H9 (cell line): ENCODE measurements at regions not wholly inside any gene's neighbourhood (a gene's known extent, or its start where the extent isn't known, plus 50 kb on each side); places are given as distances from the start of the nearest gene placed in this dataset.
A peak's percentile ranks its signal among the peaks of the same experiment; 100 is the strongest.

Experiments used
- DNase-seq: peaks from one replicate; pipeline ENCODE4 v3.0.0-alpha.2; 2017
- H2AFZ ChIP-seq: one replicate; pipeline ENCODE4 v1.6.1; 2013; ENCODE audit warnings: mild to moderate bottlenecking, low read length, control low read depth, moderate library complexity
- H2AK5ac ChIP-seq: 2 replicates; pipeline ENCODE4 v1.6.1; 2013; ENCODE audit warnings: low read length, control low read depth, mixed read lengths; ENCODE audit not compliant: insufficient read length
- H2BK120ac ChIP-seq: one replicate; pipeline ENCODE4 v1.6.1; 2013; ENCODE audit warnings: low read depth, mild to moderate bottlenecking, low read length, control low read depth, inconsistent platforms; ENCODE audit not compliant: poor library complexity, severe bottlenecking
- H2BK12ac ChIP-seq: 2 replicates; pipeline ENCODE4 v1.6.1; 2013; ENCODE audit warnings: low read length, control low read depth, mixed read lengths, low read depth; ENCODE audit not compliant: insufficient read length
- H2BK15ac ChIP-seq: 2 replicates; pipeline ENCODE4 v1.6.1; 2013; ENCODE audit warnings: low read depth, low read length, control low read depth
- H2BK20ac ChIP-seq: one replicate; pipeline ENCODE4 v1.6.1; 2013; ENCODE audit warnings: low read depth, mild to moderate bottlenecking, low read length, control low read depth, inconsistent platforms; ENCODE audit not compliant: poor library complexity, severe bottlenecking
- H2BK5ac ChIP-seq: 2 replicates; pipeline ENCODE4 v1.6.1; 2013; ENCODE audit warnings: low read length, control low read depth, mixed read lengths; ENCODE audit not compliant: insufficient read length
- H3K14ac ChIP-seq: 2 replicates; pipeline ENCODE4 v1.6.1; 2013; ENCODE audit warnings: low read length, control low read depth; ENCODE audit not compliant: insufficient read depth
- H3K18ac ChIP-seq: 2 replicates; pipeline ENCODE4 v1.6.1; 2013; ENCODE audit warnings: low read depth, mild to moderate bottlenecking, mixed read lengths, low read length, control low read depth; ENCODE audit not compliant: insufficient read length
- H3K23ac ChIP-seq: 2 replicates; pipeline ENCODE4 v1.6.1; 2013; ENCODE audit warnings: low read length, control low read depth, mixed read lengths, low read depth; ENCODE audit not compliant: insufficient read length
- H3K23me2 ChIP-seq: 2 replicates; pipeline ENCODE4 v1.6.1; 2013; ENCODE audit warnings: low read depth, mild to moderate bottlenecking, mixed read lengths, low read length, control low read depth; ENCODE audit not compliant: insufficient read length, poor library complexity, severe bottlenecking
- H3K27ac ChIP-seq: 2 replicates; pipeline ENCODE4 v1.5.1; 2013; ENCODE audit warnings: low read length, control low read depth, mixed read lengths, low read depth; ENCODE audit not compliant: insufficient read length
- H3K27me3 ChIP-seq: 2 replicates; pipeline ENCODE4 v1.6.1; 2013; ENCODE audit warnings: low read length, control low read depth, inconsistent platforms; ENCODE audit not compliant: insufficient read depth
- H3K4ac ChIP-seq: 2 replicates; pipeline ENCODE4 v1.6.1; 2013; ENCODE audit warnings: low read depth, mild to moderate bottlenecking, control low read depth, inconsistent platforms, low read length, moderate library complexity
- H3K4me1 ChIP-seq: 2 replicates; pipeline ENCODE4 v1.6.1; 2013; ENCODE audit warnings: low read length, control low read depth, inconsistent platforms; ENCODE audit not compliant: insufficient read depth
- H3K4me2 ChIP-seq: 2 replicates; pipeline ENCODE4 v1.6.1; 2013; ENCODE audit warnings: low read length, control low read depth, mixed read lengths; ENCODE audit not compliant: insufficient read length, insufficient read depth
- H3K56ac ChIP-seq: 2 replicates; pipeline ENCODE4 v1.6.1; 2013; ENCODE audit warnings: low read depth, mild to moderate bottlenecking, mixed read lengths, low read length, control low read depth; ENCODE audit not compliant: insufficient read length
- H3K79me1 ChIP-seq: 2 replicates; pipeline ENCODE4 v1.6.1; 2013; ENCODE audit warnings: low read depth, mild to moderate bottlenecking, moderate library complexity, low read length, control low read depth, inconsistent platforms; ENCODE audit not compliant: insufficient read depth, poor library complexity, severe bottlenecking
- H3K79me2 ChIP-seq: 2 replicates; pipeline ENCODE4 v1.6.1; 2013; ENCODE audit warnings: low read length, control low read depth, inconsistent platforms; ENCODE audit not compliant: insufficient read depth
- H3K9ac ChIP-seq: 2 replicates; pipeline ENCODE4 v1.6.1; 2013; ENCODE audit warnings: low read length, control low read depth, mixed read lengths; ENCODE audit not compliant: insufficient read length; ENCODE audit errors: extremely low read depth
- H3K9me3 ChIP-seq: one replicate; pipeline ENCODE4 v1.6.1; 2013; ENCODE audit warnings: low read depth, low read length, inconsistent platforms; ENCODE audit not compliant: control insufficient read depth
- H3T11ph ChIP-seq: one replicate; pipeline ENCODE4 v1.6.1; 2013; ENCODE audit warnings: mild to moderate bottlenecking, low read length, control low read depth, inconsistent platforms
- H4K20me1 ChIP-seq: one replicate; pipeline ENCODE4 v1.6.1; 2013; ENCODE audit not compliant: control insufficient read depth, insufficient read length, insufficient read depth
- H4K5ac ChIP-seq: 2 replicates; pipeline ENCODE4 v1.6.1; 2013; ENCODE audit warnings: low read depth, mild to moderate bottlenecking, mixed read lengths, low read length, control low read depth; ENCODE audit not compliant: insufficient read length
- H4K8ac ChIP-seq: replicated peaks from 2 replicates; pipeline ENCODE4 v1.6.1; 2013; ENCODE audit warnings: low read length, control low read depth, mixed read lengths, low read depth; ENCODE audit not compliant: insufficient read length
- H4K91ac ChIP-seq: 2 replicates; pipeline ENCODE4 v1.6.1; 2013; ENCODE audit warnings: low read depth, mild to moderate bottlenecking, moderate library complexity, mixed read lengths, low read length, control low read depth; ENCODE audit not compliant: insufficient read length
- H3K27ac Mint-ChIP-seq, 3 experiments: 2 replicates in 2 of 3; 3 replicates in 1 of 3; pipeline ENCODE4 v1.8.0; 2020 to 2021; ENCODE audit warnings: mixed read lengths in 3 of 3, mild to moderate bottlenecking in 1 of 3, moderate library complexity in 1 of 3
- H3K27me3 Mint-ChIP-seq: 2 replicates; pipeline ENCODE4 v1.8.0; 2021; ENCODE audit warnings: low read depth, mild to moderate bottlenecking, moderate library complexity, mixed read lengths
- H3K36me3 Mint-ChIP-seq, 3 experiments: 2 replicates in 2 of 3; 3 replicates in 1 of 3; pipeline ENCODE4 v1.8.0; 2020 to 2021; ENCODE audit warnings: low read depth in 3 of 3, mixed read lengths in 3 of 3; ENCODE audit not compliant: insufficient read depth in 1 of 3
- H3K4me1 Mint-ChIP-seq, 2 experiments: 2 replicates each; pipeline ENCODE4 v1.8.0; 2020; ENCODE audit warnings: mixed read lengths in 2 of 2
- H3K4me3 Mint-ChIP-seq, 2 experiments: 2 replicates in 1 of 2; 3 replicates in 1 of 2; pipeline ENCODE4 v1.8.0; 2020 to 2021; ENCODE audit warnings: mild to moderate bottlenecking in 2 of 2, mixed read lengths in 2 of 2, moderate library complexity in 1 of 2
- H3K9me3 Mint-ChIP-seq, 2 experiments: 2 replicates in 1 of 2; 3 replicates in 1 of 2; pipeline ENCODE4 v1.8.0; 2020; ENCODE audit warnings: mild to moderate bottlenecking in 2 of 2, mixed read lengths in 2 of 2, moderate library complexity in 1 of 2
- WGBS: extraction: QIAGEN DNeasy Blood & Tissue Kit; methylation state at CpG from one replicate; pipeline ENCODE4 v1.1.7; 2013; ENCODE audit warnings: missing lambda C conversion rate, low lambda C conversion rate, mixed read lengths; ENCODE audit not compliant: insufficient read length; ENCODE audit errors: extremely low coverage; 5-methylcytosine and 5-hydroxymethylcytosine counted together
- TF ChIP-seq, protein P1 (sequence below): fragments of 200-600 bp; sonication (generic); conservative IDR thresholded peaks from 3 replicates; pipeline ENCODE4 v1.8.0; 2021; ENCODE audit warnings: antibody characterized with exemption, mild to moderate bottlenecking

DNA sequence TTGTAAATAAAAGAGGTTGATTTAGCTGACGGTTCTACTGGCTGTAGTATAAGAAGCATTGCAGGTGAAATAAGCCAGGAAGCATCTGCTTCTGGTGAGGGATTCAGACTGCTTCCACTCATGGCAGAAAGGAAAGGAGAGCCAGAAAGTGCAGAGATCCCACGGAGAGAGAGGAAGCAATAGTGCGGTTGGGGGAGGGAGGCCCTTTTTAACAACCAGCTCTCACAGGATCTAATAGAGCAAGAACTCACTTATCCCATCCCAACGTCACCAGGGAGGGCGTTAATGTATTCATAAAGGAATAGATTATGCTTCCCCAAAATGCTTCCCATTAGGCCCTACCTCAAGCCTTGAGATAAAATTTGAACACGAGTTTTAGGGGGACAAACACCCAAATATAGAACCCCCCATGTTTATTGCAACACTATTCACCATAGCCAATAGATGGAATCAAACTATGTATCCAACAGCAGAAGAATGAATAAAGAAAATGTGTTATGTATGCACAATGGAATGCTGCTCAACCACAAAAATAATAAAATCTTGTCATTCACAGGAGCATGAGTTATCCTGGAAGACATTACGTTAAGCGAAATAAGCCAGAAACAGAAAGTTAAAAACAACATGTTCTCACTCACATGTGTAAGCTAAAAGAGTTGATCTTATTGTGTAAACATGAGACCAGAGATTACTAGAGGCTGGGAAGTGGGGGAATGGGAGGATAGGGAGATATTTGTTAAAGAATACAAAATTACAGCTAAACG lies 908.3 kb upstream of the ANO3 start:
- Histone ChIP-seq H3K79me2 (no peaks in the 10 kb centered on the region), H3K27ac (no peak overlapping the region), H3K4me1 (no peaks in the 10 kb centered on the region; the same call in 1 of the 2 replicates), H3K27me3 (no peaks in the 10 kb centered on the region), H4K20me1 (no peaks in the 10 kb centered on the region), H2BK20ac (no peak overlapping the region), H2BK12ac (no peak overlapping the region), H2BK5ac (no peak overlapping the region), H4K8ac (no peak overlapping the region), H4K91ac (no peak overlapping the region), H3K9me3 (no peaks in the 10 kb centered on the region), H3T11ph (no peak overlapping the region), H3K79me1 (no peaks in the 10 kb centered on the region), H3K14ac (no peak overlapping the region), H2BK120ac (no peak overlapping the region), H3K4ac (no peak overlapping the region), H4K5ac (no peak overlapping the region), H3K4me2 (no peak overlapping the region), H2AFZ (peak overlapping the region; percentile 80), H3K56ac (no peak overlapping the region), H3K23me2 (no peaks in the 10 kb centered on the region), H3K23ac (no peak overlapping the region), H2AK5ac (no peak overlapping the region), H3K18ac (no peak overlapping the region), H2BK15ac (no peak overlapping the region), H3K9ac (no peak overlapping the region)
- H3K27me3 Mint-ChIP-seq: no peaks in the 10 kb centered on the region
- H3K4me1 Mint-ChIP-seq: peaks cover 7% of the 10 kb centered on the region in 2 experiments
- 0 out of 7 replicates have a peak, but pooled peaks cover 0 to 3% (median 0%) of the 10 kb centered on the region in 3 experiments for H3K36me3 Mint-ChIP-seq
- H3K4me3 Mint-ChIP-seq: no peak overlapping the region
- TF ChIP-seq, protein P1, sequence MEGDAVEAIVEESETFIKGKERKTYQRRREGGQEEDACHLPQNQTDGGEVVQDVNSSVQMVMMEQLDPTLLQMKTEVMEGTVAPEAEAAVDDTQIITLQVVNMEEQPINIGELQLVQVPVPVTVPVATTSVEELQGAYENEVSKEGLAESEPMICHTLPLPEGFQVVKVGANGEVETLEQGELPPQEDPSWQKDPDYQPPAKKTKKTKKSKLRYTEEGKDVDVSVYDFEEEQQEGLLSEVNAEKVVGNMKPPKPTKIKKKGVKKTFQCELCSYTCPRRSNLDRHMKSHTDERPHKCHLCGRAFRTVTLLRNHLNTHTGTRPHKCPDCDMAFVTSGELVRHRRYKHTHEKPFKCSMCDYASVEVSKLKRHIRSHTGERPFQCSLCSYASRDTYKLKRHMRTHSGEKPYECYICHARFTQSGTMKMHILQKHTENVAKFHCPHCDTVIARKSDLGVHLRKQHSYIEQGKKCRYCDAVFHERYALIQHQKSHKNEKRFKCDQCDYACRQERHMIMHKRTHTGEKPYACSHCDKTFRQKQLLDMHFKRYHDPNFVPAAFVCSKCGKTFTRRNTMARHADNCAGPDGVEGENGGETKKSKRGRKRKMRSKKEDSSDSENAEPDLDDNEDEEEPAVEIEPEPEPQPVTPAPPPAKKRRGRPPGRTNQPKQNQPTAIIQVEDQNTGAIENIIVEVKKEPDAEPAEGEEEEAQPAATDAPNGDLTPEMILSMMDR: no peak
- no peaks in the 10 kb centered on the region; a peak in 1 of 5 replicates for H3K9me3 Mint-ChIP-seq
- DNase-seq: no peak
- no CpG with 5 or more reads among the region's 9 CpGs for WGBS
- peak overlapping the region in 1 of 3 experiments; percentile 69; a peak in 1 of 7 replicates for H3K27ac Mint-ChIP-seq
